ACHN (cell line): ENCODE measurements at regions not wholly inside any gene's neighbourhood (a gene's known extent, or its start where the extent isn't known, plus 50 kb on each side); places are given as distances from the start of the nearest gene placed in this dataset.
"Not testable (repeated sequence)": the region's sequence is repeated elsewhere in the genome, so short reads cannot be mapped to it uniquely, and the experiment has no call there.

ENCODE experiments used
- DNase-seq: peaks from one replicate; pipeline ENCODE4 v3.0.0-alpha.2; 2015
- in situ Hi-C: cut with HindIII; loops from 2 replicates; pipeline ENCODE4 v1.10.0; 2017; ENCODE audit warnings: low sequenced_read_pairs, low pct_ligation_motif_present, low pct_unique_long_range_greater_than_20kb

DNA sequence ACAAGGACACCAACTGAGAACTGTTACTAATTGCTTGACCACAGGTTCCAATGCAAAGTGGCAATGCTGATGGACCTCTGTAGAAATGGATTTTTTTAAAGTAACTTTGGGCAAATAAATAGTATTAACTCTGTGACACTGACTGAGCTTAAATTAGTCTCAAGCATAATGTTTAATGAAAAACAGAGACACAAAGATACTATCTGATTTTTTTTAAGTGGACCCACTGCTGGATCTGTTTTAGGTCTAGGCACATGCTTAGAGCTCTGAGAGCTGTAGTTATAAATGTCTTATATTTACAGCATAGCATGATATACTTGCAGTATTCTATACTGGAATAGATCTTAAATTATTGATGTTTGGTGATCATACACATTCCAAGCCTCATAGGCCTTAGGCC, 481.6 kb upstream of the LRRC7 start:
- in situ Hi-C loops, result no loop called here
- DNase-seq, result no peak

GRCh38 chr1:69088571-69088970, 479.2 kb upstream of the LRRC7 start:
- in situ Hi-C loops, result no loop called here
- DNase-seq, result no peak

- DNase-seq, result no peak
- in situ Hi-C loops, result no loop called here
Measured at GRCh38 chr1:69090170-69090569, 477.6 kb upstream of the LRRC7 start.

DNA sequence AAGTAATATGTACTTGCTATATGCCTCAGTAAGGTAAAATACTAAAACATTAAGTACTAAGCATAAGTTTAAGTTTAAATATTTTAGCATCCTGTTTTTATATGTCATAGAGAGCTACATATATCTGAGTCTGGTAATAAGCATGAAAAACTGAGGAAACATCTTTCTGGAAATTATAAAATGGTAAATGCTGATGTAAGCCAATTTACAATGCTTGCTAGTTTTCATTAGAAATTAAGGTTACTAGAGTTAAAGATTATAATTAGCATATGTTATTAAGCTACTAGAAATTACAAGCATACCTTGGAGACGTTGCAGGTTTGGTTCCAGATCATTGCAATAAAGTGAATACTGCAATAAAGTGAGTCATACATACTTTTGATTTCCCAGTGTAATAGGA, 477.0 kb upstream of the LRRC7 start:
- in situ Hi-C loops, result no loop called here
- no peak for DNase-seq

DNA sequence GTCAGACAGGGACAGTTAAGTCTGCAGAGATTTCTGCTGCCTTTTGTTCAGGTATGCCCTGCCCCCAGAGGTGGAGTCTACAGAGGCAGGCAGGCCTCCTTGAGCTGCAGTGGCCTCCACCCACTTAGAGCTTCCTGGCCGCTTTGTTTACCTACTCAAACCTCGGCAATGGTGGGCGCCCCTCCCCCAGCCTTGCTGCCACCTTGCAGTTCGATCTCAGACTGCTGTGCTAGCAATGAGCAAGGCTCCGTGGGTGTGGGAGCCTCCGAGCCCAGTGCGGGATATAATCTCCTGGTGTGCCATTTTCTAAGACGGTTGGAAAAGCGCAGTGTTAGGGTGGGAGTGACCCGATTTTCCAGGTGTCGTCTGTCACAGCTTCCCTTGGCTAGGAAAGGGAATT, 465.7 kb upstream of the LRRC7 start:
- in situ Hi-C loops, DNase-seq: not testable (repeated sequence)

GRCh38 chr1:69103213-69103612, 464.5 kb upstream of the LRRC7 start:
- in situ Hi-C loops, result no loop called here

GRCh38 chr1:69103705-69104385, 463.9 kb upstream of the LRRC7 start:
- in situ Hi-C loops, result no loop called here
- no peak for DNase-seq

More at GRCh38 chr1:69103213-69103612, 464.5 kb upstream of the LRRC7 start:
- DNase-seq, result no peak

DNA sequence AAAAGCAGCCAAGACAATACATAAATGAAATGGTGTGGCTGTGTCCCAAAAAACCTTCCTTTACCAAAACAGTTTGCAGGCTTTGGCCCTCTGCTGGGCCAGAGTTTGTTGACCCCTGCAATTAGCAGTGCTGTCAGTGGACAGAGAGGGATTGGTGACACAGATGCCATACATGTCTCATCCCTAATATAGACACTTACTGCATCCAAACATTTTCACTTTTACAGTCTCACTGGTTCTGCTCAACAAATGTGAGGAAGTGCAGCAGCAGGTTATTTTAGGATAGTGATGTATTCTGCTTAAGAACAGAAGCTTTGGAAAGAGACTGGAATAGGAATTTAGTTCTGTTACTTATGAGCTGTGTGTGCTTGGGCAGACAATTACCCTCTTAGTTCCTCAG, 462.8 kb upstream of the LRRC7 start:
- DNase-seq, result no peak
- in situ Hi-C loops, result no loop called here

DNA sequence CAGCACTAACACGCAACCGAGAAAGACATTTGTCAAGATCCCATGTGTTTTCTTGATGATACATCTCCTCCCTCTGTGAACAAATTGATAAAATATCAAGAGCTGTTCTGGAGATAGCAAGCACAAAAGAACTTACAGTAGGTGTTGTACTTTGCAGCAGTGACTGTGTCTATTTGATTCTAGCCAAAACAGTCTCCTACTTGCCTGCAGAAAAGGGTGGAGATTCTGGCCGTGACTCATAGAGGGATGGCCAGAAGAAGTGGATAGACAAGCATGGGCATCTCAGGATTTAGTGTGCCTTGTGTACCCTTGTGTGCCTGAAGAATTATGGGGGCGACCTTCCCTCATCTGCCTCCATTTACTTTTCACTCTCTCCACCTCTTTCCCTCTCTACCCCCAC, 458.4 kb upstream of the LRRC7 start:
- DNase-seq, result no peak
- in situ Hi-C loops, result no loop called here

GRCh38 chr1:69110851-69111250, 456.9 kb upstream of the LRRC7 start:
- no peak for DNase-seq
- in situ Hi-C loops, result no loop called here

GRCh38 chr1:69120126-69120741, 447.5 kb upstream of the LRRC7 start:
- in situ Hi-C loops, DNase-seq: not testable (repeated sequence)

DNA sequence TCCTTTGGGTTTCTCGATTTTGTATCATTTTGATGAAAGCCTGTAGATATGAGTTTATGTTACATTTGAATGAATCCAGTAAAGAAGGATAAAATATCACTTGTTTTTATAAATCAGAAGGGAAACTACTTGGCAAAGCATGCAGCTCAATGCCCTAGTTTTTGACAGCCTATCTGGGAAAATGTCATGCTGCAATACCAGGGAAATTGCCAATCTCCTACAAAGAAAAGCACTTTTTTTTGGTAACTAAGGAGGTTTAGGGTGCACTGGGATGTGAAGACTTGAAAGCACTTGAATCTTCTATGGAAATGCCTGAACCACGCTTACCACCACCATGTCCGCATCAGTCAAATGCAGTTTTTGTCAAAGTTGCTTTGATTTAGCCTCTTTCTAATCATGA, 446.9 kb upstream of the LRRC7 start:
- DNase-seq, result no peak
- in situ Hi-C loops, result no loop called here

DNA sequence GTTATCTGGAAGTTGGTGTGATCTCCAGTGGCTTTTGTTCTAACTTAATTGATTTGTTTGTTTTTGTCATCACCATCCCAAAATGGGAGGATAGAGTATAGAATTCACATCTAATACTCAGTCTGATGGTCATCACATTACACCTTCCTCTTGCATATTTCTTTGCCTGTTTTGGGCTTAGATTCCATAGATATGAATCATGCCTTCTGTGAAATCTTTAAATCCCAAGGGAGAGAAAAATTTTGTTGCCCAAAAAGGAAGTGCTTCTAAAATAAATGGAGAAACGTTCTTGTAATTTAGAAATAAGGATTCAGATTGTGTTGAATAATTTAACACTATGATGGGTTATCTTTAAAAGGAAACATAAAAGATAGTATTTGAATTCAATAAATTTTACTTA, 446.0 kb upstream of the LRRC7 start:
- in situ Hi-C loops, result no loop called here
- DNase-seq, result no peak

- DNase-seq, result no peak
- in situ Hi-C loops, result no loop called here
Measured at GRCh38 chr1:69122373-69122772, 445.3 kb upstream of the LRRC7 start.

GRCh38 chr1:69123486-69123885, 444.2 kb upstream of the LRRC7 start:
- in situ Hi-C loops, result no loop called here
- DNase-seq, result no peak

- in situ Hi-C loops, result no loop called here
- no peak for DNase-seq
Measured at GRCh38 chr1:69126796-69127195, 440.9 kb upstream of the LRRC7 start.

- in situ Hi-C loops, result no loop called here
- no peak for DNase-seq
Measured at GRCh38 chr1:69128204-69128603, 439.5 kb upstream of the LRRC7 start.

GRCh38 chr1:69129538-69129937, 438.2 kb upstream of the LRRC7 start:
- in situ Hi-C loops, result no loop called here

GRCh38 chr1:69138172-69138571, 429.6 kb upstream of the LRRC7 start:
- no peak for DNase-seq
- in situ Hi-C loops, result no loop called here

More at GRCh38 chr1:69129538-69129937, 438.2 kb upstream of the LRRC7 start:
- DNase-seq, result no peak

DNA sequence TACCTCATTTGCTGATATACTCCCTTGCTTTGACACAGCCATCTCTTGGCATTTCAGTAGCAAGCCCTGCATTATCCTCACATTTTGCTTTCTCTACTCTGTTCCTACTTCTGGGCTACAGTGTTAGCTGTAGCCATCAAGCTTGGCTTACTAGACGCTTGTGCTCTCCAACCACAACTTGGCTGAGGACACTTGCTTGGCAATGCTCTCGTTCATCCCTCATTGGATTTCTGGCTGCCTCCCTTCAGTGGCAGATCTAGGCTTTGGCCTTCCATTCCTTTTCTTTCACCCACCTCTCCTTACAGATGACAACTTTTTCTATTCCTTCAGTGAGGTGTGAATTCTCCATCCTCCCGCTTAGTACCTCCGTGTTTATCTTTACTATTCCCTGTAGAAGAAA, 428.7 kb upstream of the LRRC7 start:
- in situ Hi-C loops, result no loop called here
- no peak for DNase-seq
